Testis (tissue), 2 donors: ENCODE measurements at regions not wholly inside any gene's neighbourhood (a gene's known extent, or its start where the extent isn't known, plus 50 kb on each side); places are given as distances from the start of the nearest gene placed in this dataset.
A peak's percentile ranks its signal among the peaks of the same experiment; 100 is the strongest.

Source experiments
- DNase-seq: peaks from one replicate; pipeline ENCODE4 v3.0.0-alpha.2; 2019
- H3K27ac ChIP-seq, 2 donors: fragments of 200-600 bp; sonication (generic); one replicate each; pipeline ENCODE4 v1.5.1; 2019
- H3K27me3 ChIP-seq: fragments of 200-600 bp; sonication (generic); one replicate; pipeline ENCODE4 v1.5.1; 2019
- H3K36me3 ChIP-seq: fragments of 200-600 bp; sonication (generic); one replicate; pipeline ENCODE4 v1.5.1; 2017; ENCODE audit warnings: low read depth; ENCODE audit errors: missing control alignments
- H3K4me1 ChIP-seq: fragments of 200-600 bp; sonication (generic); one replicate; pipeline ENCODE4 v1.5.1; 2019
- H3K4me3 ChIP-seq, 2 donors: fragments of 200-600 bp; sonication (generic); one replicate each; pipeline ENCODE4 v1.5.1; 2017 to 2019
- H3K9me3 ChIP-seq: fragments of 200-600 bp; sonication (generic); one replicate; pipeline ENCODE4 v1.5.1; 2017
- POLR2A ChIP-seq: fragments of 450-650 bp; IDR thresholded peaks from one replicate; pipeline ENCODE4 v1.6.1; 2017; ENCODE audit warnings: antibody characterized with exemption, mild to moderate bottlenecking, moderate library complexity
- WGBS, 2 donors: methylation state at CpG; one replicate each; pipeline ENCODE4 v1.1.5; 2018; 5-methylcytosine and 5-hydroxymethylcytosine counted together
- intact Hi-C: fragments of 100-400 bp; cut with DNase I; formaldehyde crosslinking; loops from one replicate; pipeline ENCODE4 v1.15.1; 2023; ENCODE audit warnings: low total_unique reads
- TF ChIP-seq, protein P1 (sequence below), 3 experiments: fragments of 450-650 bp in 2 of 3; fragments of 200-600 bp in 1 of 3; sonication (generic) in 1 of 3; IDR thresholded peaks; one replicate each; pipeline ENCODE4 v1.5.1; 2016 to 2019; ENCODE audit warnings: antibody characterized with exemption in 3 of 3, mild to moderate bottlenecking in 2 of 3, moderate library complexity in 1 of 3

DNA sequence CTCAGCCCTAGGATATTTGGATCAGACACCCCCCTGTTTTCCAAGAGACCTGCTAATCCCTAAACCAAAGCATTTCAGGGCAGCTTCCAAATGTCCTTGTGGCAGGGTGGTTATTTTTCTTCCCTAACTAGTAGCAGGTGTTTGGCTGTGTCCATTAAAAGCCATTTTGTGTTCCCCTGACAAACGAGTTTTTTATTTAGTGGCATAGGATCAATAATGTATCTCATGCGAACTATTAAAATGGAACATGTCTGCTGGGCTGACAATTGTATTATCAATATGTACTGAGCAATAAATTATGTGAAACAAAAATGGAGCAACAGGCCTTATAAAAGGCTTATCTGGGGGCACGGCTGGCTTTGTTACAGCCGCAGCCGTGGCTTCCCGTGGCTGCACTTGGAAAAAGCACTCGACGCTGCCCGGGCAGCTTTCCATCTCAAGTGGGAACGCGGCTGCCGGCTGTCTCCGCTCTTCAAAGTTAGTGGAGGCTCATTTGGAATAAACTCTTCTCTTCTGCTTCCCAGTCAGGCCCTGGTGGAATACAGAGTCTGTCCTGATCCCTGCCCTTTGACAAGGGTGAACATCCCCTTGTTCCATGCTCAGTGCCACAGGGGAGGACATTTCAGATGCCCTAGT lies 554.3 kb downstream of the TYW1 start:
- 84 to 88% methylated on average over 13 of the region's 13 CpGs for WGBS, 2 donors
- no peaks in the 10 kb centered on the region for H3K36me3 ChIP-seq
- H3K4me3 ChIP-seq = no peak overlapping the region
- no peaks in the 10 kb centered on the region for H3K9me3 ChIP-seq
- intact Hi-C loops = no loop called here
- no peaks in the 10 kb centered on the region for H3K4me1 ChIP-seq
- H3K27ac ChIP-seq = no peak overlapping the region
- TF ChIP-seq, protein P1, sequence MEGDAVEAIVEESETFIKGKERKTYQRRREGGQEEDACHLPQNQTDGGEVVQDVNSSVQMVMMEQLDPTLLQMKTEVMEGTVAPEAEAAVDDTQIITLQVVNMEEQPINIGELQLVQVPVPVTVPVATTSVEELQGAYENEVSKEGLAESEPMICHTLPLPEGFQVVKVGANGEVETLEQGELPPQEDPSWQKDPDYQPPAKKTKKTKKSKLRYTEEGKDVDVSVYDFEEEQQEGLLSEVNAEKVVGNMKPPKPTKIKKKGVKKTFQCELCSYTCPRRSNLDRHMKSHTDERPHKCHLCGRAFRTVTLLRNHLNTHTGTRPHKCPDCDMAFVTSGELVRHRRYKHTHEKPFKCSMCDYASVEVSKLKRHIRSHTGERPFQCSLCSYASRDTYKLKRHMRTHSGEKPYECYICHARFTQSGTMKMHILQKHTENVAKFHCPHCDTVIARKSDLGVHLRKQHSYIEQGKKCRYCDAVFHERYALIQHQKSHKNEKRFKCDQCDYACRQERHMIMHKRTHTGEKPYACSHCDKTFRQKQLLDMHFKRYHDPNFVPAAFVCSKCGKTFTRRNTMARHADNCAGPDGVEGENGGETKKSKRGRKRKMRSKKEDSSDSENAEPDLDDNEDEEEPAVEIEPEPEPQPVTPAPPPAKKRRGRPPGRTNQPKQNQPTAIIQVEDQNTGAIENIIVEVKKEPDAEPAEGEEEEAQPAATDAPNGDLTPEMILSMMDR (IDR thresholded peaks at IDR 0.05) = no peak
- no peak for TF ChIP-seq POLR2A
- no peaks in the 10 kb centered on the region for H3K27me3 ChIP-seq
- DNase-seq = no peak

DNA sequence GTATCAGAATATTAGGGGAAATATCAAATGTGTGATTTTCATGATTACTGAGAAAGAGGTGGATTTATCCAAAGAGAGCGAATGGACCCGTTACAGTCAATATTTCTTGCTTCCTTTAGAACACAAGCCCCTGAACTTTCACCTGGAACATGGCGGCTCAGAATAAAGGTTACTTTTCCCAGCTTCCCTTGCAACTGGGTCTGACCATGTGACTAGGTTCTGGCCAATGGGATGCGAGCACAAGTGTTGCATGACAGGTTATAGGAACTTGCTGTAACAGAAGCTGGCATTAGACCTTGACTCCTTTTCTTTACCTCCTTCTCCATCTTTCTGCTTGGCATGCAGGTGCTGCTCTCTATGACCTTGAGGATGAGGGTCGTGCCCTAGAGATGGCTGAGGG lies 556.1 kb downstream of the TYW1 start:
- Histone ChIP-seq H3K4me1 (no peaks in the 10 kb centered on the region), H3K4me3 (no peak overlapping the region), H3K36me3 (no peaks in the 10 kb centered on the region), H3K27me3 (no peaks in the 10 kb centered on the region), H3K27ac (no peak overlapping the region), H3K9me3 (no peaks in the 10 kb centered on the region)
- TF ChIP-seq, protein P1 (IDR thresholded peaks at IDR 0.05) = no peak
- TF ChIP-seq POLR2A = no peak
- intact Hi-C loops = no loop called here
- DNase-seq = peak; percentile 75
- 69 to 83% methylated on average over 5 of the region's 5 CpGs for WGBS, 2 donors

DNA sequence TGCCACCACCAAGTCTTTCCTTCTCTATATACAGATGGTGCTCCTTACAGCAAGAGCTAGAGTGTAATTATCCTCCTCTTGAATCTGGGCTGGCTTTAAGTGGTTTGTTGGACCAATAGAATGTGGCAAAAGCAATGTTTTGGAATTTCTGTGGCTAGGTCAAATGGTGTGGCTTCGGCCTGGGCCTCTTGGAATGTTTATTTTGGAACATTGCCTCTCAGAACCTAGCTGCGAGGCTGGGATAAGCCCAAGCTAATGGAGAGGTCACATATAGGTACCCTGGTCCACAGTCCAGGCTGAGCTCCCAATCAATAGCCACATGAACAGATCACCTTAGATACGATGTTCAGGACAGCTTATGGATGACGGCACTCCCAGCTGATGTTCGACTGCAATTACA lies 556.7 kb downstream of the TYW1 start:
- H3K9me3 ChIP-seq = no peaks in the 10 kb centered on the region
- no peak overlapping the region for H3K4me3 ChIP-seq
- no peak overlapping the region for H3K27ac ChIP-seq
- DNase-seq = no peak
- no peaks in the 10 kb centered on the region for H3K4me1 ChIP-seq
- WGBS, 2 donors = 62 to 77% methylated on average over 2 to 5 of the region's 5 CpGs
- TF ChIP-seq, protein P1 (IDR thresholded peaks at IDR 0.05) = no peak
- no peak for TF ChIP-seq POLR2A
- intact Hi-C loops = no loop called here
- H3K36me3 ChIP-seq = no peaks in the 10 kb centered on the region
- H3K27me3 ChIP-seq = no peaks in the 10 kb centered on the region

DNA sequence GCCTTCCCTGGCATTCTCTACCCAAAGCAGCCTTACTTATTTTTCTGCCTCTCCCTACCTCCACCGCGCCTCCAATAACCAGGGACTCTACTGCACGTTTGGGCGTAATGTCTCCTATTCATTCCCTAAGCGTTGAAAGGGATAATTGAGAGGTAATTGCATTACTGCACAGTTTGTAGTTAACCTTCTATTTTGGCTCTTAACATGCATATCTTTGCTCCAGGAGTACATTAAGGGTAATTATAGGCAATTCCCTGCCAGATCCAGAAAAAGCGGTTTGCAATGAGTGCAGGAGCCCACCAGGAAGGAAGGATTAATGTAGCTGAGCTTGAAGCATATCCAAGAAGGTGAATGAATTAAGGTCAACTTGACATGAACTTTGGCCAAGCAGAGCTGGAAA lies 558.4 kb downstream of the TYW1 start:
- Histone ChIP-seq H3K36me3 (no peaks in the 10 kb centered on the region), H3K27ac (no peak overlapping the region), H3K4me3 (no peak overlapping the region), H3K9me3 (no peaks in the 10 kb centered on the region), H3K4me1 (no peaks in the 10 kb centered on the region), H3K27me3 (no peaks in the 10 kb centered on the region)
- no peak for DNase-seq
- TF ChIP-seq POLR2A = no peak
- TF ChIP-seq, protein P1 (IDR thresholded peaks at IDR 0.05) = no peak
- WGBS, 2 donors = 72 to 80% methylated on average over 6 of the region's 6 CpGs
- intact Hi-C loops = no loop called here

DNA sequence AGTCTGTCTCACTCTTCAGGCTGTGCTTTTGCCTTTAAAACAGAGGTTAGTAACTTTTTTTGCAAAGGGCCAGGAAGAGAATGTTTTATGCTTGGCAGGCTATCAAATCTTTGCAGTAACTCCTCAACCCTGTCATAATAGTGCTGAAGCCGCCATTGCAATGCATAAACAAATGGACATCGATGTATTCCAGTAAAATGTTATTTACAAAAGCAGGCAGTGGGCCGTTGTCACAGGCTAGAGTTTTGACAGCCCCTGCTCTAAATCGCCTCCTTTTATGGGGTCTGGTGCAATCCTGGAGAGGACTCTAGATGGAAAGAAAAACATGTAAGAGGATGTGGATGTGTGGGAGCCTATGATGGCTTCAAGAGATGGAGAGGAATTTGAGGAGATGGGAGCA lies 568.3 kb downstream of the TYW1 start:
- H3K27me3 ChIP-seq = no peaks in the 10 kb centered on the region
- H3K4me3 ChIP-seq = no peak overlapping the region
- H3K36me3 ChIP-seq = no peaks in the 10 kb centered on the region
- DNase-seq = no peak
- TF ChIP-seq, protein P1 (IDR thresholded peaks at IDR 0.05) = no peak
- TF ChIP-seq POLR2A = no peak
- 37 to 63% methylated on average over 4 of the region's 4 CpGs for WGBS, 2 donors
- intact Hi-C loops = no loop called here
- no peaks in the 10 kb centered on the region for H3K9me3 ChIP-seq
- no peak overlapping the region for H3K27ac ChIP-seq
- no peaks in the 10 kb centered on the region for H3K4me1 ChIP-seq
